GM18507 (cell line): ENCODE measurements at regions not wholly inside any gene's neighbourhood (a gene's known extent, or its start where the extent isn't known, plus 50 kb on each side); places are given as distances from the start of the nearest gene placed in this dataset.
"Not testable (repeated sequence)": the region's sequence is repeated elsewhere in the genome, so short reads cannot be mapped to it uniquely, and the experiment has no call there.

Experiments used
- DNase-seq: peaks from one replicate; pipeline ENCODE4 v3.0.0; 2011; ENCODE audit warnings: low read depth; ENCODE audit not compliant: insufficient read length; ENCODE audit errors: extremely low spot score
- FAIRE-seq: peaks from 2 replicates; lab custom pipeline; 2011; peaks lifted over from hg19 to GRCh38; lab: Jason Lieb, UNC

GRCh38 chr14:86084097-86084496 lies 554.2 kb downstream of the FLRT2 start:
- FAIRE-seq (no peak), DNase-seq (no peak)

- FAIRE-seq = no peak
- DNase-seq = no peak
Measured at GRCh38 chr14:86083616-86084015, 553.7 kb downstream of the FLRT2 start.

GRCh38 chr14:86072116-86072894 lies 542.4 kb downstream of the FLRT2 start:
- FAIRE-seq = no peak

GRCh38 chr14:86066651-86067050 lies 536.7 kb downstream of the FLRT2 start:
- FAIRE-seq = no peak

More at GRCh38 chr14:86072116-86072894, 542.4 kb downstream of the FLRT2 start:
- no peak for DNase-seq

GRCh38 chr14:86065407-86065806 lies 535.5 kb downstream of the FLRT2 start:
- FAIRE-seq = no peak

More at GRCh38 chr14:86066651-86067050, 536.7 kb downstream of the FLRT2 start:
- DNase-seq = no peak

GRCh38 chr14:86064595-86064994 lies 534.7 kb downstream of the FLRT2 start:
- not testable (repeated sequence) for DNase-seq, FAIRE-seq

More at GRCh38 chr14:86065407-86065806, 535.5 kb downstream of the FLRT2 start:
- DNase-seq = no peak

- no peak for FAIRE-seq
- no peak for DNase-seq
Measured at GRCh38 chr14:86057018-86057667, 527.2 kb downstream of the FLRT2 start.

GRCh38 chr14:86055512-86056075 lies 525.6 kb downstream of the FLRT2 start:
- FAIRE-seq (no peak), DNase-seq (no peak)

- DNase-seq = no peak
- no peak for FAIRE-seq
Measured at GRCh38 chr14:86052868-86053267, 522.9 kb downstream of the FLRT2 start.

GRCh38 chr14:86050757-86051156 lies 520.8 kb downstream of the FLRT2 start:
- DNase-seq (no peak), FAIRE-seq (no peak)

- no peak for FAIRE-seq
- no peak for DNase-seq
Measured at GRCh38 chr14:86050072-86050683, 520.2 kb downstream of the FLRT2 start.

- no peak for FAIRE-seq
- no peak for DNase-seq
Measured at GRCh38 chr14:86039176-86039575, 509.2 kb downstream of the FLRT2 start.

- FAIRE-seq = no peak
- no peak for DNase-seq
Measured at GRCh38 chr14:86038387-86039042, 508.6 kb downstream of the FLRT2 start.

- DNase-seq (no peak), FAIRE-seq (no peak)
Measured at GRCh38 chr14:86035882-86036281, 505.9 kb downstream of the FLRT2 start.

GRCh38 chr14:86027990-86028389 lies 498.0 kb downstream of the FLRT2 start:
- no peak for FAIRE-seq
- DNase-seq = no peak

- FAIRE-seq (no peak), DNase-seq (no peak)
Measured at GRCh38 chr14:86027144-86027543, 497.2 kb downstream of the FLRT2 start.

- DNase-seq (no peak), FAIRE-seq (no peak)
Measured at GRCh38 chr14:86022031-86022629, 492.2 kb downstream of the FLRT2 start.

GRCh38 chr14:86020841-86021240 lies 490.9 kb downstream of the FLRT2 start:
- FAIRE-seq = no peak
- DNase-seq = no peak

- no peak for FAIRE-seq
- no peak for DNase-seq
Measured at GRCh38 chr14:86015941-86016340, 486.0 kb downstream of the FLRT2 start.
